SJSA1 (cell line): ENCODE measurements at regions not wholly inside any gene's neighbourhood (a gene's known extent, or its start where the extent isn't known, plus 50 kb on each side); places are given as distances from the start of the nearest gene placed in this dataset.
A peak's percentile ranks its signal among the peaks of the same experiment; 100 is the strongest.
"Not testable (repeated sequence)": the region's sequence is repeated elsewhere in the genome, so short reads cannot be mapped to it uniquely, and the experiment has no call there.

Experiments
- DNase-seq, 2 experiments: peaks; one replicate each; pipeline ENCODE4 v3.0.0-alpha.2; 2015 to 2020; ENCODE audit warnings: low spot score in 2 of 2, low read depth in 1 of 2
- H3K27ac ChIP-seq: fragments of 250-450 bp; sonication (Bioruptor Pico); 2 replicates; pipeline ENCODE4 v1.5.1; 2020; ENCODE audit warnings: mild to moderate bottlenecking, moderate library complexity
- H3K27me3 ChIP-seq: fragments of 250-450 bp; sonication (Bioruptor Pico); replicated peaks from 2 replicates; pipeline ENCODE4 v1.5.1; 2020; ENCODE audit warnings: mild to moderate bottlenecking, moderate library complexity
- H3K36me3 ChIP-seq: fragments of 250-450 bp; sonication (Bioruptor Pico); 2 replicates; pipeline ENCODE4 v1.5.1; 2020; ENCODE audit warnings: mild to moderate bottlenecking
- H3K4me1 ChIP-seq: fragments of 250-450 bp; sonication (Bioruptor Pico); replicated peaks from 2 replicates; pipeline ENCODE4 v1.6.1; 2021; ENCODE audit warnings: mild to moderate bottlenecking
- H3K4me3 ChIP-seq: fragments of 250-450 bp; sonication (Bioruptor Pico); 2 replicates; pipeline ENCODE4 v1.5.1; 2020; ENCODE audit warnings: mild to moderate bottlenecking
- H3K9me3 ChIP-seq: fragments of 250-450 bp; sonication (Bioruptor Pico); replicated peaks from 2 replicates; pipeline ENCODE4 v1.5.1; 2020; ENCODE audit warnings: mild to moderate bottlenecking

DNA sequence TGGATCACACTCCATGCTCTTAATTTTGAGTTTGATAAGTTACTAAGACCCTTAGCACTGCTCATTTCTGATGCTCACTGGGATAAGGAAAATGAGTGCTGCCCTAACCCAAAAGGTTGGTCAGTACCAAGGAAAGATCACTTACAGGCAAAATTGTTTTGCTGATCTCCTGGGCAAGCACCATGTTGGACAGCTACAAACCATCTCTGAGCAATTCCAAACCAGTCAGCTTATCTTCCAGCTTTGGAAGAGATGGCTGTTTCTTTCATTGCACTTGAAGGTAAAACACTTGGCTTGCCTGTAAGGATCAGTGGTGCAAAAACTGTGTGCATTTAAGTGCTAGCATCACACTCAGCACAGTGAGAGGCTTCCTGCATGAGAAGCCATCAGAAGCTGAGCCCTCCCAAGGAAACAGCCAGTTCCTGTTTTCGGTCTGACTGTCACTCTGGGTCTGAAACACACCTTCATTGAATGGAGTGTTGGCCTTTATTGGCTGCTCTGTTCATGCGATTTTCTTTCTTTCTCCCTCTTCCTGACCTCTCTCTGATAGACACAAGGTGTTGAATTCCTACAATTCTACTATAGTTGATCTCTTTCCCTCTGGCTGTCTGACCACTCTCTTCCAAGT, 126.4 kb upstream of the GHITM start:
- Histone ChIP-seq H3K9me3 (no peaks in the 10 kb centered on the region), H3K27me3 (no peaks in the 10 kb centered on the region), H3K27ac (no peak overlapping the region)

DNA sequence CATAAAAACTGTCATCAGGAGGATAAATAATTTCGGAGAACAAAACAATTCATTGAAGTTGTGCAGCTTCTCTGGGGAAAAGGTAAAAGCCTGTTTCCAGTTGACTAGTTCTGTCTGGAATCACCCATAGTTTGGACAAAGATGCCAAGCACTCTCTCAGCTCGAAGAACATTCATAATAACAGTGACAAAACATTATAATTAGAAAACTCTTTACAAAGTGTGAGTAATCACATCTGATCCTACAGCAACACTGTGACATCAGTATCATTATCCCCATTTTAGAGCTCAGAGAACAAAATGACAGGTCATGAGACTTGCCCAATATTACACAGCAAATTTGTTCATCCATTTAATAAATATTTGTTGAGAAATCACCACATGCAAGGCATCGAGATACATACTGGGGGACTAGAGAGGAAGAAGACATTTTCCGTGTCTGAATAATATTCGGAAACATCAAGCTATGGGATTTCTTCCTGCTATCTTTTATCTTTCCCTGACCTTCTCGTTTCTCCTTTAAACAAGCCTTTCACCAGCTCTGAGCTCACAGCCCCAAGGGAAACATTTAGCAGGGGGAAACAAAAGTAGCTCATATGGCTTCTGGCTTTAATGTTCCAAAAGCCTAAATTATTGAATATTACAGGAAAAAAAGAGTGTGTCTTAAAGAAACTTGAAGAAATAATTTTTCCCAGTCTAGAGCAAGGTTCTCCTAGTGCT, 123.3 kb upstream of the GHITM start:
- H3K4me3 ChIP-seq = no peak overlapping the region
- no peaks in the 10 kb centered on the region for H3K27me3 ChIP-seq
- no peak overlapping the region for H3K27ac ChIP-seq
- no peak for DNase-seq
- no peaks in the 10 kb centered on the region for H3K4me1 ChIP-seq
- H3K36me3 ChIP-seq = no peaks in the 10 kb centered on the region
- no peaks in the 10 kb centered on the region for H3K9me3 ChIP-seq

More for the DNA sequence above, 126.4 kb upstream of the GHITM start:
- Histone ChIP-seq H3K4me3 (no peak overlapping the region), H3K4me1 (no peaks in the 10 kb centered on the region), H3K36me3 (no peaks in the 10 kb centered on the region)
- DNase-seq = no peak

DNA sequence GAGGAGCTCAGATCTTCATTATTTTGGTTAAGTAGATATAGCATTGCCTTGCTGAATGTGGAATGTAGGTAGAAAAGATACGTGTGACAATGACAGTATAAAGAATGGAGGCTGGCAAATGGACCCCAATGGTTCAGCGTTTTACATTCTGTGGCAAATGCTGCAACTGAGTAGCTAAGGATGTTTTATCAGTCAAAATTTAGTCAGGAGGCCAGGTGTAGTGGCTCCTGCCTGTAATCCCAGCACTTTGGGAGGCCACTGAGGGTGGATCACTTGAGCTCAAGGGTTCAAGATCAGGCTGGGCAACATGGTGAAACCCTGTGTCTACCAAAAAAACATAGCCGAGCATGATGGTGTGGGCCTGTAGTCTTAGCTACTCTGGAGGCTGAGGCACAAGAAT, 120.5 kb upstream of the GHITM start:
- Histone ChIP-seq H3K36me3 (no peaks in the 10 kb centered on the region), H3K27ac (no peak overlapping the region), H3K9me3 (no peaks in the 10 kb centered on the region), H3K4me3 (no peak overlapping the region), H3K27me3 (no peaks in the 10 kb centered on the region), H3K4me1 (no peaks in the 10 kb centered on the region)
- DNase-seq = no peak

DNA sequence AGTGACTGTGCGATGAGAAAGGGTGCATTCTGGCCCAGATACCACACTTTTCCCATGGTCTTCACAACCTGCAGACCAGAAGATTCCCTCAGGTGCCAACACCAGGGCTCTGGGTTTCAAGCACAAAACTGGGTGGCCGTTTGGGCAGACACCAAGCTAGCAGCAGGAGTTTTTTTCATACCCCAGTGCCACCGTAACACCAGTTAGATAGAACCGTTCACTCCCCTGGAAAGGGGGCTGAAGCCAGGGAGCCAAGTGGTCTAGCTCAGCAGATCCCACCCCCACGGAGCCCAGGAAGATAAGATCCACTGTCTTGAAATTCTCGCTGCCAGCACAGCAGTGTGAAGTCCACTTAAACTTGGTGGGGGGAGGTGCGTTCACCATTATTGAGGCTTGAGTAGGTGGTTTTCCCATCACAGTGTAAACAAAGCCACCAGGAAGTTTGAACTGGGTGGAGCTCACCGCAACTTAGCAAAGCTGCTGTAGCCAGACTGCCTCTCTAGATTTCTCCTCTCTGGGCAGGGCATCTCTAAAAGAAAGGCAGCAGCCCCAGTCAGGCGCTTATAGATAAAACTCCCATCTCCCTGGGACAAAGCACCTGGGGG, 119.4 kb upstream of the GHITM start:
- not testable (repeated sequence) for H3K4me3 ChIP-seq, H3K9me3 ChIP-seq, DNase-seq, H3K36me3 ChIP-seq, H3K4me1 ChIP-seq, H3K27me3 ChIP-seq, H3K27ac ChIP-seq

DNA sequence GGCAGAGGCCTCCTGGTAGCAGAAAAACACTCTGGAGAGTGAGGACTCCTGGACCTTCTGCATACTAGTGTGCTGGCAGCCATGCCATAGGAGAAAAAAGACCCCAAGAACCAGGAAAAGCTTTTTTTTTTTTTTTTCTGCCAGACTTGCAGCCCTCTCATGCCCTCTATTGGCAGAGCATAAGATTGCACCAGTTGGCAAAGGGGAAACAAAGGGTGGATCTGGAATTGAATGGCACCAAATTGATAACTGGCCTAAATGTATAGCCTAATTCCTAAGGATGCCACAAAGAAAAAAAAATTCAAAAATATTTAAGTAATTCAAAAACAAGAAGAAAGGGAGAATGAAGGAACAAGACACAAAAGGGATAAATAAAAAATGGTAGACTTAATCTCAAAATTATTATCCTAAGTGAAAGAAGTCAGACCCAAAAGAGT, 112.5 kb upstream of the GHITM start:
- DNase-seq = peak in 1 of 2 experiments; percentile 21

DNA sequence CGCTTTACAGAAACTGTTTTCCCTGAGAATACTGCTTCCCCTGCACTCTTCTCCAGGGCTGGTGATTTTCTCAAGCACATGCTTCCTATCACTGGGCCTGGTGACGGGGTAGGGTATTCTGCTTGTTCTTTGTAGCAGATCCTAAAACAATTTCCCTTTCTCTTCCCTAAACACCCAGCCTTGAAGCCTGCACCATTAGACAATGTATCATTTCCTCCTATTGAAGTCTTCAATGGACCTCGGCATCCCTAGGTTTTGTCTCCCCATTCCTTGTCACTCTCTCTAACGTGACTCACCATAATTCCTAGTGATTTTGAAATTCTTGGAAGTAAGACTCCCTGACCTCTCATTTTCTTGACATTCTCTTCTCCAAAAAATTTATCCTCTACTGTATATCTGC, 109.5 kb upstream of the GHITM start:
- H3K4me3 ChIP-seq = no peak overlapping the region
- no peaks in the 10 kb centered on the region for H3K27me3 ChIP-seq
- no peak for DNase-seq
- H3K4me1 ChIP-seq = no peaks in the 10 kb centered on the region
- H3K27ac ChIP-seq = no peak overlapping the region
- H3K9me3 ChIP-seq = no peaks in the 10 kb centered on the region
- no peaks in the 10 kb centered on the region for H3K36me3 ChIP-seq

More for the DNA sequence above, 112.5 kb upstream of the GHITM start:
- H3K27me3 ChIP-seq = no peaks in the 10 kb centered on the region
- no peaks in the 10 kb centered on the region for H3K36me3 ChIP-seq
- H3K27ac ChIP-seq = no peak overlapping the region
- no peaks in the 10 kb centered on the region for H3K9me3 ChIP-seq
- H3K4me1 ChIP-seq = no peaks in the 10 kb centered on the region
- H3K4me3 ChIP-seq = no peak overlapping the region

DNA sequence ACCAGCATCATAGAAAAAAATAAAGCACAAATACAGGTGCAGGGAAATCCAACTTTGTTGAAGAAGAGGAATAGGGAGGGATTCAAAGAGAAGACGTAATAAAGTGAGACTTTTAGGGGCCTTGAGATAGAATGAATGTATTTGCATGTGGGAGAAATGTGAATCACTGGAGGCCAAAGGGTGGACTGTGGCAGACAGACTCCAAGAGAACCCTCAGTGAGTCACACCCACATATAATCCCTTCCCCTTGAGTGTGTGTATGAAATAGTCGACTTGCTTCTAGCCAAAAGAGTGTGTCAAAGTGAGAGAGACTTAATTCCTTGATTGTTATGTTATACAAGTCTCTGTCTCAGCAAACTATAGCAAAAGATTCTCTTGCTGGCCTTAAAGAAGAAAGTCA, 101.3 kb upstream of the GHITM start:
- H3K27me3 ChIP-seq = no peaks in the 10 kb centered on the region
- DNase-seq = no peak
- H3K27ac ChIP-seq = no peak overlapping the region
- H3K4me1 ChIP-seq = no peaks in the 10 kb centered on the region
- no peaks in the 10 kb centered on the region for H3K9me3 ChIP-seq
- no peaks in the 10 kb centered on the region for H3K36me3 ChIP-seq
- no peak overlapping the region for H3K4me3 ChIP-seq

DNA sequence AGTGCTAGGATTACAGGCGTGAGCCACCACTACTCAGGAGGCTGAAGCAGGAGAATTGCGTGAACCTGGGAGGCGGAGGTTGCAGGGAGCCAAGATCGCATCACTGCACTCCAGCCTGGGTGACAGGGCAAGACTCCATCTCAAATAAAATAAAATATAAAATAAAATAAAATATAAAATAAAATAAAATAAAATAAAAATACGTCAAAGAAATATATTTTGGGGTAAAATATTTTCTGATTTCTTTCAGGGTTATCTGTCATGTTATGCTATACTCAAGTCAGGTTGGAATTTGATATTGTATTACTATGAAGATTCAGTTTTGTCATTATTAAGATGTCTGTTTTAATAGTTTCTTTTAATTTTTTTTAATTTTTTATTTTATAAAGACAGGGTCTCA, 99.4 kb upstream of the GHITM start:
- no peaks in the 10 kb centered on the region for H3K36me3 ChIP-seq
- no peaks in the 10 kb centered on the region for H3K27me3 ChIP-seq
- H3K4me3 ChIP-seq = no peak overlapping the region
- H3K27ac ChIP-seq = no peak overlapping the region
- H3K9me3 ChIP-seq = no peaks in the 10 kb centered on the region
- no peaks in the 10 kb centered on the region for H3K4me1 ChIP-seq
- no peak for DNase-seq

DNA sequence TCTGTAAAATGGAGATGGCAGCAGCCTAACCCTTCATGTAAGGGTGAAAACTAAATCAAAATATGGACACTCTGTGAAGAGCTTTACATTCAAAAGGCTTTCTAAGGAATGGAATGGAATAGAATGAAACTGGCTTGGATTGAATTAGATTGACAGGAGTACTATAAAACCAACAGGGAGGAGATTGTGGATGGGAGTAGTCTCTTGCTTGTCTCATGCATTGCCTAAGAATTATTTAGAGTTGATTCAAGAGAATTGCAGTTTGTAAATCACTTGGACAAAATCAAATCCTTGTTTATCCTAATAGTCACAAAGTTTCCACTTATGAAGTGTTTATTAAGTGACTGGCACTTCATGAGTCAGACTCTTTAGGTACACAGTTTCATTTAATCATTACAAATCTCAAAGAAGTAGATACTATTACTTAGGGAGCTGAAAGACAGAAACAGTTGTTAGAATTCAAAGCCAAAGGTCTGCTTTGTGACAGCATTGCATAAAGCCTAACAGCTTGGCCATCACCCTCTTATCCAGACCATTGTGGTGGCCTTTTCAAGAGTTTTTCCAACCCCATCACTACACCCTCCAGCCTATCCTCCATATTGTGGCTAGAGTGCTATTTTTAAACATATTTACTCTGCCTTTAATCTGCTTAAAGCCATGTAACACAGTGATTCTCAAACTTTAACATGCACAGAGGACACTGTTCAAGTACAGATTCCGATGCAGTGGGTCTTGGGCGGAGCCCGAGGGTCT, 91.9 kb upstream of the GHITM start:
- Histone ChIP-seq H3K27ac (no peak overlapping the region), H3K27me3 (no peaks in the 10 kb centered on the region), H3K36me3 (no peaks in the 10 kb centered on the region), H3K4me1 (no peaks in the 10 kb centered on the region), H3K4me3 (no peak overlapping the region), H3K9me3 (0 out of 2 replicates have a peak, but pooled peaks cover 4% of the 10 kb centered on the region)
- DNase-seq = no peak

DNA sequence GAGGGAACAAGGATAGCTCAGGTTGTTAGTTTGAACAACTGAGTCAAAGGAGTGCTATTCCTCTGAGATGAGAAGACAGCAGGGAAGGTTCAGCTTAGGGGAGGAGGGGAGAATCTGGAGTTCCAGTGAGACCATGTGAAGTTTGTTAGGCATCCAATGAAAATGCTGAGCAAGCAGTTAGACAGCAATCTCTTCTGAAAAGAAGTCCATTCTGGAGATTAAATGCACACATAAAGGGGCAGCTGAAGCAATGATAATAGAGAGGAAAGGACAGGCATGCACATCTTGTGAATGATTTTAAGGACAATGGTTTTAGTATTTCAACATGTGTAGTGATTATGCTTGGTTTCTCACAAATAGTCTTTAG, 89.7 kb upstream of the GHITM start:
- Histone ChIP-seq H3K4me1 (no peaks in the 10 kb centered on the region), H3K27me3 (no peaks in the 10 kb centered on the region), H3K36me3 (no peaks in the 10 kb centered on the region), H3K9me3 (0 out of 2 replicates have a peak, but pooled peaks cover 4% of the 10 kb centered on the region), H3K4me3 (no peak overlapping the region), H3K27ac (no peak overlapping the region)
- DNase-seq = no peak

DNA sequence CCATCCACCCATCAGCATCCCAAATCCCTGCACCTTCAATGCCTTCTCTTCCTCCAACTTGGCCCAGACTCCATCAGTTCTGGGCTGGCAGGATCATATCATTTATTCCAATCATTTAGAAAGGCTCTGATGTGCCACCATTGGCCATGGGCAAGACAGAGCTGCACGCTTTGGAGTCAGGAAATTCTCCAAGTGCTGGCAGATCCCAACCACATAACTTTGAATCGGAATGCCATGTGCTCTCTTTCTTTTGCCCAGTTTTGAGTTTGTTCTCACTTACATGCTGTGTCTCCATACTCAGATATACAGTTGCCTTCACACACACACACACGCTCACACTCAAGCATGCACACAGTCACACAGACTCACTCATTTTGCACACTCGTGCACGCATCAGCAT, 85.7 kb upstream of the GHITM start:
- Histone ChIP-seq H3K4me3 (no peak overlapping the region), H3K27ac (no peak overlapping the region), H3K9me3 (0 out of 2 replicates have a peak, but pooled peaks cover 4% of the 10 kb centered on the region), H3K4me1 (no peaks in the 10 kb centered on the region), H3K27me3 (no peaks in the 10 kb centered on the region), H3K36me3 (no peaks in the 10 kb centered on the region)
- no peak for DNase-seq

DNA sequence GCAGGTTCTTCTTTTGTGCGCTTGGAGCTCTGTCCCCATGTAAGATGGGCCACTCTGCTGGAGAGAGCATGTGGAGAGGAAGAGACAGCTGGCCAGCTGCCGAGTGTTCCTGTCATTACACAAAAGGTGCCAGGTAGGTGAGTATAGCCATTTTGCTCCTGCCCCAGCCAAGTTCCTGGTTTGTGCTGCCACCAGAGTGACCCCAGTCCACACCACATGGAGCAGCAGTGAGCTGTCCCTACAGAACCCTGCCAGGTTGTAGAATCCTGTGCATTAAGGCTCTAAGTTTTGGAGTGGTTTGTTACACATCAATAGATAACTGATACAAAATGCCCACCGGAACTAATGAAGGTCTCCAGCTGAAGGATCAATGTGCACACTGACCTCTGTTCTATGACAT, 84.6 kb upstream of the GHITM start:
- Histone ChIP-seq H3K4me1 (no peaks in the 10 kb centered on the region), H3K27ac (no peak overlapping the region), H3K27me3 (no peaks in the 10 kb centered on the region), H3K4me3 (no peak overlapping the region), H3K36me3 (no peaks in the 10 kb centered on the region), H3K9me3 (0 out of 2 replicates have a peak, but pooled peaks cover under 1% of the 10 kb centered on the region)
- no peak for DNase-seq

DNA sequence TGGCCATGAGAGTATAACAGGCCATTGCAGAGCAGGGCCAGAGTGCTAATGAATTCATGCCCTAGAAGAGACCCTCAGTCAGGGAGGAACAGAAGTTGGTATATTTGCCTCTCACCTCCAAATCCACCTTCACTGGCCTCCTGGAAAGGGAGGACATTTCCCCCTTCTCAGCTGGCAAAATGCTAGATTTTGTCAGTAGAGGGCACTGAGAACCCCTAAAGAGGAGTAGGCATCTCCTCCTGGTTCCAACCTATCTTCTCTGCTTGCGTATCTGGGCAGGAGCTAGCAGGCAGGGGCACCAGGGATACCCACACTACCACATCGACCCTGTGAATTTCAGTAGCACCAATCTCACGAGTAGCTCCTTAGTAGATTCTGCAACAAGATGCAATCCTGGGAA, 79.8 kb upstream of the GHITM start:
- no peak overlapping the region for H3K27ac ChIP-seq
- DNase-seq = no peak
- H3K4me1 ChIP-seq = no peaks in the 10 kb centered on the region
- no peak overlapping the region for H3K4me3 ChIP-seq
- no peaks in the 10 kb centered on the region for H3K9me3 ChIP-seq
- H3K36me3 ChIP-seq = no peaks in the 10 kb centered on the region
- H3K27me3 ChIP-seq = no peaks in the 10 kb centered on the region; the same call in 1 of the 2 replicates

DNA sequence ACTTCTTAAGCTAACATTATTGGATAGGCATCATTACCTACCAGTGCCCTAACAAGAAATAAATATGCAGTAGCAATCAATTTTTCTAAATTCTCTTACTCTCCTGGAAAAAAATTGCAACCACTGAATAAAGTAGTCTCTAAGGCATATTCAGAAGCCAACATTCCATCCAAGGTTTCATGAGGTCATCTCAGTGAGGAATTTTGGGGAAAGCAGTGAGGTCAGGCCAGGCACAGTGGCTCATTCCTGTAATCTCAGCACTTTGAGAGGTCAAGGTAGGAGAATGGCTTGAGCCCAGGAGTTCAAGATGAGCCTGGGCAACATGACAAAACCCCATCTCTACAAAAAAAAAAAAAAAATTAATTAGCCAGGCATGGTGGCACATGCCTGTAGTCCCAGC, 75.9 kb upstream of the GHITM start:
- H3K4me1 ChIP-seq = no peaks in the 10 kb centered on the region
- H3K4me3 ChIP-seq = no peak overlapping the region
- no peaks in the 10 kb centered on the region; the same call in 1 of the 2 replicates for H3K27me3 ChIP-seq
- DNase-seq = no peak
- H3K27ac ChIP-seq = no peak overlapping the region
- no peaks in the 10 kb centered on the region for H3K36me3 ChIP-seq
- H3K9me3 ChIP-seq = no peaks in the 10 kb centered on the region
